Neural progenitor cell (in vitro differentiated cells): ENCODE measurements at regions not wholly inside any gene's neighbourhood (a gene's known extent, or its start where the extent isn't known, plus 50 kb on each side); places are given as distances from the start of the nearest gene placed in this dataset.
A peak's percentile ranks its signal among the peaks of the same experiment; 100 is the strongest.

ENCODE experiments used
- DNase-seq: peaks from one replicate; pipeline ENCODE4 v3.0.0-alpha.2; 2016; ENCODE audit warnings: low spot score
- H2AFZ ChIP-seq: fragments of 200-600 bp; sonication (generic); replicated peaks from 2 replicates; pipeline ENCODE4 v1.6.1; 2016; ENCODE audit warnings: antibody characterized with exemption
- H3F3A ChIP-seq: fragments of 200-600 bp; sonication (generic); 2 replicates; pipeline ENCODE4 v1.6.1; 2016; ENCODE audit warnings: antibody characterized with exemption, low read depth
- H3K27ac ChIP-seq: fragments of 200-600 bp; sonication (generic); 2 replicates; pipeline ENCODE4 v1.5.1; 2016; ENCODE audit warnings: mild to moderate bottlenecking
- H3K27me3 ChIP-seq: fragments of 200-600 bp; sonication (generic); 2 replicates; pipeline ENCODE4 v1.6.1; 2016; ENCODE audit warnings: mild to moderate bottlenecking, moderate library complexity
- H3K36me3 ChIP-seq: fragments of 200-600 bp; sonication (generic); 2 replicates; pipeline ENCODE4 v1.5.1; 2016
- H3K4me1 ChIP-seq: fragments of 200-600 bp; sonication (generic); 2 replicates; pipeline ENCODE4 v1.6.1; 2016; ENCODE audit warnings: mixed run types
- H3K4me2 ChIP-seq: fragments of 200-600 bp; sonication (generic); 2 replicates; pipeline ENCODE4 v1.6.1; 2016
- H3K4me3 ChIP-seq: fragments of 200-600 bp; sonication (generic); 2 replicates; pipeline ENCODE4 v1.5.1; 2016
- H3K79me2 ChIP-seq: fragments of 200-600 bp; sonication (generic); 2 replicates; pipeline ENCODE4 v1.6.1; 2016; ENCODE audit warnings: low read depth
- H3K9ac ChIP-seq: fragments of 200-600 bp; sonication (generic); 2 replicates; pipeline ENCODE4 v1.6.1; 2016
- H3K9me3 ChIP-seq: fragments of 200-600 bp; sonication (generic); 2 replicates; pipeline ENCODE4 v1.5.1; 2016; ENCODE audit warnings: low read depth
- H4K20me1 ChIP-seq: fragments of 200-600 bp; sonication (generic); 2 replicates; pipeline ENCODE4 v1.6.1; 2016; ENCODE audit warnings: low read depth
- H3K27ac Mint-ChIP-seq: 3 replicates; pipeline ENCODE4 v1.8.0; 2021; ENCODE audit warnings: mixed read lengths
- H3K27me3 Mint-ChIP-seq: 2 replicates; pipeline ENCODE4 v1.8.0; 2022; ENCODE audit warnings: low read depth, mild to moderate bottlenecking, inconsistent platforms, moderate library complexity, mixed read lengths; ENCODE audit not compliant: insufficient read depth
- H3K36me3 Mint-ChIP-seq: 3 replicates; pipeline ENCODE4 v1.8.0; 2021; ENCODE audit warnings: mixed read lengths
- H3K4me1 Mint-ChIP-seq: 3 replicates; pipeline ENCODE4 v1.8.0; 2021; ENCODE audit warnings: mixed read lengths
- H3K4me3 Mint-ChIP-seq: 3 replicates; pipeline ENCODE4 v1.8.0; 2021; ENCODE audit warnings: mild to moderate bottlenecking, moderate library complexity, mixed read lengths
- H3K9me3 Mint-ChIP-seq: 3 replicates; pipeline ENCODE4 v1.8.0; 2020; ENCODE audit warnings: mixed read lengths
- CTCF ChIP-seq: fragments of 200-600 bp; sonication (generic); IDR thresholded peaks from 2 replicates; pipeline ENCODE4 v1.5.1; 2017; ENCODE audit warnings: antibody characterized with exemption, mild to moderate bottlenecking
- EZH2 ChIP-seq: fragments of 200-600 bp; sonication (generic); IDR thresholded peaks from 2 replicates; pipeline ENCODE4 v1.6.1; 2017; ENCODE audit warnings: antibody characterized with exemption, mild to moderate bottlenecking, moderate library complexity
- EZH2phosphoT487 ChIP-seq: fragments of 200-600 bp; sonication (generic); IDR thresholded peaks from 2 replicates; pipeline ENCODE4 v1.6.1; 2017; ENCODE audit warnings: antibody characterized with exemption

- no peak for TF ChIP-seq EZH2phosphoT487
- TF ChIP-seq CTCF = no peak
- no peak for TF ChIP-seq EZH2
- no peaks in the 10 kb centered on the region for H3F3A ChIP-seq
- H3K4me2 ChIP-seq = no peak overlapping the region
- no peaks in the 10 kb centered on the region for H3K4me1 ChIP-seq
- no peaks in the 10 kb centered on the region for H3K27me3 ChIP-seq
- no peaks in the 10 kb centered on the region for H3K36me3 Mint-ChIP-seq
- H3K4me3 ChIP-seq = no peak overlapping the region
- H3K36me3 ChIP-seq = no peaks in the 10 kb centered on the region
- peaks cover 14% of the 10 kb centered on the region for H3K27me3 Mint-ChIP-seq
- H3K4me3 Mint-ChIP-seq = no peak overlapping the region
- H3K27ac ChIP-seq = no peak overlapping the region
- no peak overlapping the region for H3K27ac Mint-ChIP-seq
- no peaks in the 10 kb centered on the region for H3K79me2 ChIP-seq
- H3K9ac ChIP-seq = no peak overlapping the region
- H2AFZ ChIP-seq = no peak overlapping the region
- H3K9me3 ChIP-seq = no peaks in the 10 kb centered on the region
- peaks cover 28% of the 10 kb centered on the region for H3K4me1 Mint-ChIP-seq
- peaks cover 2% of the 10 kb centered on the region for H3K9me3 Mint-ChIP-seq
- DNase-seq = no peak
- H4K20me1 ChIP-seq = no peaks in the 10 kb centered on the region
These were observed 381.4 kb downstream of the RPS24 start for GRCh38 chr10:78415111-78415510.

GRCh38 chr10:78416031-78417011, 382.7 kb downstream of the RPS24 start:
- DNase-seq = no peak
- Mint-ChIP-seq H3K36me3 (no peaks in the 10 kb centered on the region), H3K27me3 (peaks cover 17% of the 10 kb centered on the region), H3K4me3 (no peak overlapping the region), H3K4me1 (peaks cover 35% of the 10 kb centered on the region), H3K27ac (no peak overlapping the region), H3K9me3 (peaks cover 2% of the 10 kb centered on the region)
- TF ChIP-seq EZH2phosphoT487 (no peak), EZH2 (no peak), CTCF (no peak)
- no peak overlapping the region for H3K4me2 ChIP-seq
- no peaks in the 10 kb centered on the region for H3K79me2 ChIP-seq
- H3K9ac ChIP-seq = no peak overlapping the region
- H2AFZ ChIP-seq = no peak overlapping the region
- no peak overlapping the region for H3K27ac ChIP-seq
- H3K4me3 ChIP-seq = no peak overlapping the region
- H3F3A ChIP-seq = no peaks in the 10 kb centered on the region
- H3K9me3 ChIP-seq = no peaks in the 10 kb centered on the region
- no peaks in the 10 kb centered on the region for H4K20me1 ChIP-seq
- H3K27me3 ChIP-seq = no peaks in the 10 kb centered on the region
- H3K36me3 ChIP-seq = no peaks in the 10 kb centered on the region
- peaks cover 6% of the 10 kb centered on the region for H3K4me1 ChIP-seq

- Mint-ChIP-seq H3K4me3 (no peak overlapping the region), H3K36me3 (no peaks in the 10 kb centered on the region), H3K9me3 (peaks cover 2% of the 10 kb centered on the region), H3K27me3 (peaks cover 16% of the 10 kb centered on the region), H3K27ac (peak overlapping the region; percentile 58), H3K4me1 (peaks cover 34% of the 10 kb centered on the region)
- Histone ChIP-seq H3K36me3 (no peaks in the 10 kb centered on the region), H3K9ac (no peak overlapping the region), H3F3A (peaks cover 3% of the 10 kb centered on the region), H3K4me1 (peaks cover 14% of the 10 kb centered on the region), H2AFZ (no peak overlapping the region), H3K9me3 (no peaks in the 10 kb centered on the region), H3K79me2 (no peaks in the 10 kb centered on the region), H4K20me1 (no peaks in the 10 kb centered on the region), H3K4me3 (no peak overlapping the region), H3K4me2 (no peak overlapping the region), H3K27ac (no peak overlapping the region), H3K27me3 (no peaks in the 10 kb centered on the region)
- TF ChIP-seq CTCF = no peak
- no peak for TF ChIP-seq EZH2
- DNase-seq = no peak
These were observed 384.0 kb downstream of the RPS24 start for GRCh38 chr10:78417425-78418370.
